HG02840 (cell line): ENCODE measurements at regions not wholly inside any gene's neighbourhood (a gene's known extent, or its start where the extent isn't known, plus 50 kb on each side); places are given as distances from the start of the nearest gene placed in this dataset.

Experiments
- ATAC-seq: cut with Tn5 transposase; IDR thresholded peaks from one replicate; pipeline ENCODE4 v1.9.1; 2021; ENCODE audit warnings: mild to moderate bottlenecking, moderate library complexity, moderate number of reproducible peaks; ENCODE audit not compliant: unreplicated experiment, low FRiP score

DNA sequence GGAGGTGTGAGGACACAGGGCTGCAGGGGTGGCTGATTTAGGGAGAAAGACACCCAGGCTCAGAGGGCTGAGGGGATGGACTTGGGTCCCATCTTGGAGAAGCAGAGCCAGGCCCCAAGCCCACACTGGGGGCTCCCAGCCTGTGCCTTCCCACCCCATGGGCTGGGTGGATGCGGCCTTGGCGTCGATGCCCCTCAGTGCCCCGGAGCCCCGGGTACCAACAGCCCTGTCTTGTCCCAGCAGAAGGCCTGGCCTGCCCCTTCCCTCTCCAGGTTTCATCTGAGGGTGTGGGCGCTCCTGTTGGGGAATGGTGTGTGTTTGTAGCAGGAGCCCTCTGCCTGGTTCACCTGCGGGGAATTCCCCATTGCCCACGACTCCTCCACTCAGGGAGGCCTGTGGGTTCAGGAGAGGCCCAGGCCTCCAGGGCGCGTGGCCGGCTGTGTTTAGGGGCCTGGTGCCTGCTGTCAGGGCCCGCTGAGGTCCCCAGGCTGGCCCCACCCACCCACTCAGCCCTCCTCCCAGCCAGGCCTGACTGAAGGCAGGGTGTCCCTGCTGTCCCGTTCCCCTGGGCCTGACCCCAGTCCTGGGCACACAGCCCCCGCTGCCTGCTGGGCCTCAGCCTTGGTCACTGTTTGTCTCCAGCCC, 51.1 kb upstream of the BEGAIN start:
- no peak for ATAC-seq

DNA sequence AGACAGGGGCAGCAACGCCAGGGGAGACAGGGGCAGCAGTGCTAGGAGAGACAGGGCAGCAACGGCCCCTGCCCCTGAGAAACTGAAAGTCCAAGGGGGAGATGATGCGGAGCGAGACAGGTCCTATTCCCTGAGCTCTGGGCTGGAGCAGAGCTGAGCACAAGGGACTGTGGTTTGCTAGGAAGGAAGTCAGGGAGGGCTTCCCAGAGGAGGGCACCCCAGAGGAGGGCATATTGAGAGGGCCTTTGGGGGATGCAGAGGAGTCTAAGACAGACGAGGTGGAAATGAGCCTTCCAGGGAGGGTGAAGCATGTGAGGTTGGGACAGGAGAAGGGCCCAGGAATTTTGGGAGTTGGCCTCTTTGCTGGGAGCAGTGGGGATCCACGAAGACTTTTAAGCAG, 52.1 kb upstream of the BEGAIN start:
- no peak for ATAC-seq

DNA sequence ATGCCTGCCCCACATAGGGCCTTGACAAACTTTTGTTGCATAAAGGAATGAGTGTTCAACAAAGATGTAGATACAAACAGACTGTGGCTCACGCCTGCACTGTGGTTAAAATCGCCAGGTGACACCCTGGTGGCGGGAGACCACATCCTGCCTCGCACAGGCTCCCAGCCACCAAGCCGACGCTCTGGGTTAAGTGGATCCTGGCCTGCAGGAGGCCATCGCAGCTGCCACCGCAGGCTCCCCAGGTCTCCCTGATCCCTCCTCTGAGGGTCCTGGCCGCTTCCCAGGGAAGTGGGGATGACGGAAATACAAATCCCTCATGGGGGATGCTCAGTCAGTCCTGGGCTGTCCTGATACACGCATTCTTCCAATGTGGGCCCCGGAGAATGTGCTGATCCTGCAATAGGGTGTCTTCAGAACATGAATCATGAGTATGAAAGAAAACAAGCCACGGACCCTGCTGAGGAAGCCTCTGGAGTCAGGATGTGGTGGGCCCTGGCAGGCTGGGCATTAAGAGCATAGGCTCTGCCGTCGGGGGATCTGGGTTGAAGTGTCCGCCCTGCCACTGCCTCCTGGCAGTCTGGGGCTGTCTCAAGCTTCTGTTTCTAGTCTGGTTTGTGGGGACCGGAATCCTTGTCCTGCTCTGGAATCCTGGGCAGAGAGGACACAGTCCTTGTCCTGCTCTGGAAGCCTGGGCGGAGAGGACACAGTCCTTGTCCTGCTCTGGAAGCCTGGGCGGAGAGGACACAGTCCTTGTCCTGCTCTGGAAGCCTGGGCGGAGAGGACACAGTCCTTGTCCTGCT, 53.5 kb upstream of the BEGAIN start:
- peak; percentile 81 for ATAC-seq

DNA sequence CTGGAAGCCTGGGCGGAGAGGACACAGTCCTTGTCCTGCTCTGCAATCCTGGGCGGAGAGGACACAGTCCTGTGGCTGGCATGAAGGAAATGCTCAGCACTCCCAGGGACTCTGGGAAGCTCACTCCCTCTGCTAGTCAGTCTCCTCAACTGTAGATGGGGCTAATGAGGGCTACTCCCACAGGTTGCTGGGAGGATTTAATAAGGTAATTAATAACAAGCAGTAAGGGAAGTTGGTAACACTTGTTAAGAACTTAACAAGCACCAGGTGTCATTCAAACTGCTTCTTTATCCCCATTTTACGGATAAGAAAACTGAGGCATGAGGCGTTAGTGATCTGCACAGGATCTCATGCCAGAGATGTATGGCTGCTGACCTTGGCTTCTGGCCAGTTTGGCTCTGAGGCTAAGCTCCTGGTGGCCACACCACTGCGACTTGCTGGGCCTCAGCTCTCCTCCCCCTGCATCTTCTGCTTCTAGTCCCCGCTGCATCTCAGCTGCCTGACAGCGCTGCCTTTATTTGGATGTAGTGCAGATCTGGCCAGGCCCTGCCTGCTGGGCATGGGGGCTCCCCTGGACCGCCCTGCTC, 54.1 kb upstream of the BEGAIN start:
- no peak for ATAC-seq

DNA sequence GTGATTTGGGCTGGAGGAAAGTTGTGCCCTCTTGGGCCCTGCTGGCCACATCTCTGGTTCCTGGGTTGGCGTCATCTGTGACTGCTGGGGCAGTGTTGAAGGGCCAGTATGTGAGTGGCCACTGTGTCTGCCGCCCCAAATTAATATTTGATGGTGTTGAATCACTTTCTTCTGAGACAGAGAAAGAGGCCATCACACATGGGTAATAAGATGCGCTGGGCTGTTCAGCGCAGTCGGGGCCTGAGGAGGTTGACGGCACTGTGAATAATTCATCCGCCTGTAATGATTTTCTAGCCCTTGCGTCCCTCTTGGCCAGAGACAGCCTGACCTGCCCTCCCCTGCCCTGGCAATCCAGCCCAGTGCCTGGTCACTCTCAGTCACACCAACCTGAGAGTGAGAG, 56.2 kb upstream of the BEGAIN start:
- no peak for ATAC-seq

DNA sequence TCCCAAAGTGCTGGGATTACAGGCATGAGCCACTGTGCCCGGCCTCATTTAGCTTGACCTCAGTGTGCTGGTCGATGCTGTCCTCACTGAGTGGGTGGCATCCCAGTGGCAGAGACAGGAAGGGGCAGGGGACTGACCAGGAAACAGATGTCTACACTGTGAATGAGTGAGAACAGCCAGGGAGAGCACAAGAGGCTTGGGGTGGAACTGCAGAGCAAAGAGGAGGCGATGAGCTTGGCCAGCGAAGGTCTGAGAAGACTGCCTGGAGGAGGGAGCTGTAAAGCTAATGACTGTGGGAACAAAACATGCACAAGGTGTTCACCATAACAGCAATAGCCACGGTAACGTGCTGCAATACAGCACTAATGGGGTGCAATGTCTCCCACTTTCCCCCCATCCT, 57.2 kb upstream of the BEGAIN start:
- no peak for ATAC-seq

DNA sequence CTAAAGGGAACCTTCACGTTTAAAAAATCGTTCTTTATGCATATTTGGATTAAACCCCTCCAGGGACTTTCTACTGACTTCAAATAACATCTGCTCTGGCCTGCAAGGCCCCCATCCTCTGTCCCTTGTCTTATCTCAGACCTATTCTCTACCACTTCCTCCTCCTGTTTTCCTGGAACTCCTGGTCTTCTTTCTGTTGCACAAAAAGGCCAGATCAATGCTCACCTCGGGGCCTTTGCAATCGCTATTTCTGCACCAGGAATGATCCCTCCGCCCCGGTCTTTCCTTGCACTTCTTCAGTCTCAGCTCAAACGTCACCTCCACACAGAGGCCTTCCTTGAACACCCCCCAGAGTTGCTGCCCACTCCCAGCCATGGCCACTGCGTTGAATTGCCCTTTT, 57.6 kb upstream of the BEGAIN start:
- ATAC-seq = no peak

DNA sequence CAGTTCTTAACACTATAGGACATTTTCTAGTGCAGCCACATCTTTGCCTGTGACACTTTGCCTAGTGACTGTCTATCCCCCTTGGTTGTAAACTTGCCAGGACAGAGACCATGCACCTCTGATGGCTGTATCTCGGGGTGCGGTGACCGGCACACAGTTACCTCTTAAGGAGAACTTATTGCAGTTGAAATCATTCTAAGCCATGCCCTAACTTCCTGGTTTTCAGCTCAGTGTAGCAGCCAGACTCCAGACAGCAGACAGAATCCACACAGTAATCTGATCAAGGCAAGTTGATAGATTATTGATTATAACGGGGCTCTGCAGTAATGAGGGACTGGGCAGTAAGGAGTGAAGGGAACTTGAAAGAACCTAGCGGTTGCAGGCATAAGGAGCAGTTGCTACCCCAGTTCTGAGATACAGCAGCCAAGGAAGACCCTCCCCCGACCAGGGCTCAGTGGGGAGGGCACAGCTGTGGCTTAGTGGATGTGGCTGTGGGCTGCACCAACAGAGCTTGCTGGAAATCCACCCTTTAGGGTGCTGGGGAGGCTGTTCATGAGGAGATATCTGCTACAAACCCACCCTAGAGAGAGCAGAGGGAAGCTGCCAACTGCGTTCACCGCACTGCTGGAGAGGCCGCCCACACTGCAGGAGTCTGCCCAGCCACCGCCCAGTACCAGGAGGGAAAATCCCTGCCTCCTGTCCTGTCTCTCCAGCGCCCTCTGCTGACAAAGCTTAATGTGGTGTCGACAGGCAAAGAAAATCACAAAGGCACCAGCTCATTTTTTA, 58.2 kb upstream of the BEGAIN start:
- no peak for ATAC-seq

DNA sequence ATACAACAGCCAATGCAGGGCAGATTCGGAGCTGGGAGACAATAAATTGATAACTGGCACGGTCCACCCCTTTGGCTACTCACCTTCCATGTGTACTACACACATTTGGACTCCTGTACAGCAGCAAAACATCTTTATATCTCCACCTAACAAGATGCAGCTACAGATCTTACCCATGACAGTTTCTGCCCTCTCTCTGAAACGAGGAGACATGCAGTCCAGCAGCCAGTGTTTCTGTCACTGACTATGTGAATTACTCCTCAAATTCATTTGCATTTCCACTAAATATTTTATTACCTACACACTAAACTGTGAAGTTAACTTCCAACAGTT, 58.7 kb upstream of the BEGAIN start:
- ATAC-seq = no peak

DNA sequence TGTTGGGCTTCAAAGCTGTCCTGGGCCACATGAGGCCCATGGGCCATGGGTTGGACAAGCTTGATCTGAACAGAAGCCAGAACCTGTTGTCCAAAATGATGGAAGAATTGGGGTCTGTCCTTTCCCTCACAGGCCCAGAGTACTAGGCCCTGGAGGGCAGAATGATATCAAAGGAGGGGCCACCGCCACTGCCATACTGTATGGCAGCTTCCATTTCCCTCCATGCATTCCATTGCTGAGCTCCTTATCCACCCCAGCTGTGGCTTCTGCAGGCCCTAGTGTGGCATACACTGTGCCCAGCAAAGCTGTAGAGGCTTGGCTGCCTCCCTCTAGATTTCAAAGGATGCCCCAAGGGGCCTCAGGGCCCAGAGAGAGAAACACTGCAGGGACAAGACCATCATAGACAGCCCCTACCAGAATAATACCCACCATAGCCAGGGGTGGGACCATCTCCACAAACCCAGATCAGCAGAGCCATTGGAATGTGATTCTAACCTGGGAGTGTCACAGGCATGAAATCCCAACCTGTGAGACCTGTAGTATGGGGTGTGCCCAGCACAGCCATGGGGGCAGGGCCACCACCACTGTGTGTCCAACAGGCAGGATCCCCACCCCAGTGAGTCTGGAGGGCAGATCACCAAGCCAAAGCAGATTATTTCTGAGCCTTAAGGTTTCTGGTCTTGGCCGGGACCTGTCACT, 61.4 kb upstream of the BEGAIN start:
- no peak for ATAC-seq

DNA sequence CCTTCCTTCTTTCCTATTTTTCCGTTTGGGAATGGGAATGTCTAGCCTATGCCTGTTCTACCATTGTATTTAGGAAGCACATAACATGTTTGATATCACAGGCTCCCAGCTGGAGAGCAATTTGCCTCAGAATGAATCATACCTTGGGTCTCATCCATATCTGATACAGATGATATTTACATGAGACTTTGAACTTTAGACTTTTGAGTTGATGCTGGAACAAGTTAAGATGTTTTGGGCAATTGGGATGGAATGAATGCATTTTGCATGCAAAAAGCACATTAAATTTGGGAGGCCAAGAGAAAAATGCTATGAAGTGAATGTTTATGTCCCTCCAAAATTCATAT, 61.9 kb upstream of the BEGAIN start:
- no peak for ATAC-seq

DNA sequence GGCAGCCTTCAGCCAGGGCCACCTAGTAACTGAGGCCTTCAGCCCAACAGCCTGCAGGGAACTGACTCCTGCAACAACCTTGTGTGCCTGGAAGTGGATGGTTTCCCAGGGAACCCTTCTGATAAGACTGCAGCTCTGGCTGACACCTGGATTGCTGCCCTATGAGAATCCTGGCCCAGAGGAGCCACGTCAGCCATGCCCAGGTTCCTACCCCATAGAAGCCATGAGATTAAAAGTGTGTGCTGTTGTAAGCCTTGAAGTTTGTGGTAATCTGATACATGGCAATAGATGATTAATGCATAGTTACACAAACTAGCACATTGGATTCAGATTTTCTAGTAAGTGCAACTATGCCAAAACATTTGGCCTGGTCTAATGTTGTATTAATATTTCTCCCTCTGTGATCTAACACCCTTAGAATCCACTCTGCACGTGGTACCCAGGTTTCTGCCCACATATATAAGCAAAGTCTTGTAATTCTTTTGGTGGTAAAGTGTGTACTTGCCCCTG, 64.8 kb upstream of the BEGAIN start:
- no peak for ATAC-seq

DNA sequence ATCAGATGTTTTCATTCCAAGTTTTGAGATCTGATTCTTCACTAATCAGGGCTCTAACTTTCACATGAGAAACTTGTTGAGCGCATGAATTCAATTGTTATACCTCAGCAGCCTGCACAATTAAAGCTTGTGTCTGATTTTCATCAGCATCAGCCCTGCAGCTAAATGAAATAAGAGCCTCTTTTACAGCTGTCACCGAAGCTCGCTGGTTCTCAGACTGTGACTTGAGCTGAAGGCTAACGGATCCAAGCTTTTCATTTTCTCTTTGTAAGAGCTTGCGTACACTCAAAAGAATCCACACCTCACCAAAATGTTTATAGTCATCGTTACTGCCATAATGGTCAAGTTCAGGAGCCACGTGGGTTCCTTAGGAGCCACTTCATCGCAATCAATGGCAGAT, 65.5 kb upstream of the BEGAIN start:
- ATAC-seq = no peak

DNA sequence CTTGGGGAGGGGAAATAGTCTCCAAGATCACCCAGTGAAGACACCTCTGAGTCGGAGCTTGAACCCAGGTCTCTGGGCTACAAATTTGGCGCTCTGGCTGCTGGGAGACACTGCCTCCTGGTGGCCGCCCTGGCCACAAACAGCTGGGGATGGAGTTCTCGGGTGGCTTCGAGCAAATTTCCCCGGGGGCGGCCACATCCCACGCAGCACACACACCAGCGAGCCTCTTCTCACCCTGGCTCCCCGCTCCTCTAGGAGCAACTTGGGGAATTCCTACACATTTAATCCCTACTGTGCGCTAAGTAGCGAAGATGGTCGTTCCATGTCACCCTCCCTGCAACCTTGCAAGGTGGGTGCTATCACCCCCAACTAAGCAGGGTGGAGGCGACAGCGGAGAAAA, 66.2 kb upstream of the BEGAIN start:
- no peak for ATAC-seq

DNA sequence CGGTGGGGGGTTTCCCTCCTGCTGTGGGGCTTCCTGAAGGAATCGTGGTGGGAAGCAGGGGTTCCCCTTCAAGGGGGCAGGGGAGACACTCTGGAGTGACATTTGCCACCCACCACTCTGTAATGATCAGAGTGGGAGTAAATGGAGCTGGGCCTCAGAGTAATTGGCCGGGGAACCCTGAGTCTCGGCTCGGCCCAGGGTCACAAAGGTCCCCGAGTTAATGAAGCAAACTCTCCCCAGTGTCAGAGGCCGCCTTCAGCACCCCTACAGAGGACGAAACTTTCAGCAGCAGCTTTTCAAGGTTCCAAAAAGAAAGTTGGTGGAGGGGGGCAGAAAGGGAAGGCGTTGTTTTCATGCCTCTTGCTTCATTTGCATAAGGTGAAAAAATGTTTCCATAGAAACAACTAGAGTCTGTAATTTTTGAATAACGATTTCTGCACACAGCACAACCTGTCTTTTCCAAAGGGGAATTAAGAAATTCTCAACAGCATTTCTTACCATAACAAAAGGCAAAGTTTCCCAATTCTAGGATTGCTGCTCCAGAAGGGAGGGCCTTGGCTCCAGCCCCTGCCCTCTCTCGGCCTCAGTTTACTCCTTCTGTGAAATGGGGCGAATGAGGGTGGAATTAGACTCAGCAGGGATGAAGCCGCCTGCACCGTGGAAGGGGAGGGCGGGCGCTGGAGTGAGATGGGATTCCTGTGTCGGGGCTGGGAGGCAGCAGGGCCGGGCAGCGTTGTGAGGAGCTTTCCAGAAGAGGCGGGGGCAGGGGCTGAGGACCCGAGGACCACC, 67.0 kb upstream of the BEGAIN start:
- ATAC-seq = no peak

DNA sequence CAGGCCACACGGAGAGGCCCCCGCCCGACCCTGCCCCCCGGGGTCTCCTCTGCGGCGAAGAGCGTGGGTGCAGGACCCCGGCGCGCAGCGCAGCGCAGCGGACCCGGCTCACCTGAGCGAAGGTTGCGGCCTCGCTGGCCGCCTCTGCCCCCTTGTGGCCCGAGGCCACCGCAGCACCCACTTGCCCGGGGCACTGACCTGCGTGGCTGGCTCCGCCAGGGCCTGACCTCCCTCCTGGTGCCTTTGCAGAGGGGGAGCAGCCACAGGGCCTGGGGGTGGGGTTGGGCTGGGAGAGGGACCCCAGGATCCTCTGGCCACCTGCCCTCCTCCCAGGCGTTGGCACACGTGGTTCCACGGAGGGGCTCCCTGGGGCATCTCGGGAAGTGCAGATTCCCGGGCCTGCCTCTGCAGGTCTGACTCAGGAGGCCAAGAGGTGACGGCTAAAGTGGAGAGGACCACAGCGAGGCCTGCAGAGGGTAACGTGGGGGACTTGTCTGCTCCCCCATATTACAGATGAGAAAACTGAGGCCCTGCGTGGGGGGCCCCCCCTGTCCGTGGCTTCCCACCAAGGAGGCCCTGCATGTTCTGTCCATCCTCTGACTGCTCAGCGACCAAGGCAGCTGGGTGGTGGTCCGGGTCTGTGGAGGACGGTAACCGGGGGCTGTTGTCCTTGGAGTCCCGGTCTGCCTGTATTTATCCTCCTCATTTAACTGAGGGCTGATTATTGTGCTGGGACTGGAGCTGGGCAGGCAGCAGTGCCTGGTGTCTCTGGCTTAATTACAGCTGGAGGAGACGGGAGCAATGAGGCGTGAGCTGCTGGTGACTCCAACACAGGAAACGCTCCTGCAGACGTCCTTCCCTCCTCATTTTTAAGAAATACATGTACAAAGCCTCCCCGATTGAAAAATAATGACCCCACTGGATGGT, 67.9 kb upstream of the BEGAIN start:
- no peak for ATAC-seq

DNA sequence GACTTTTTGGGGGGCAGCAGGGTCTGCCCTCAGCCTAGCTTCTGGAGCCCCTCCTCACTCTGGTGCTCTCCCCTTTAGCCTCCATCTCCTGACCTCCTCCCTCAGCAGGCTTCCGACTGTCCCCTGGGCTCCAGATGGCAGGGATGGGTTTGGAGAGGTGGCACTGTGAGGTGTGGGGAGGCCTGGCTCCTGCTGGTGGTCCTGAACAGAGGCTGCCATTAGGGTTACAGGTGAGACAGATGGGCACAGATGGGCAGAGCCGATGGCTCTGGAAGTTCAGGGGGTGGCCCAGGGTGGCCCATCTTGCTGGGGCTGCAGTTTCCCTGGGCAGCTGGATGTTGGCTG, 68.5 kb upstream of the BEGAIN start:
- no peak for ATAC-seq

DNA sequence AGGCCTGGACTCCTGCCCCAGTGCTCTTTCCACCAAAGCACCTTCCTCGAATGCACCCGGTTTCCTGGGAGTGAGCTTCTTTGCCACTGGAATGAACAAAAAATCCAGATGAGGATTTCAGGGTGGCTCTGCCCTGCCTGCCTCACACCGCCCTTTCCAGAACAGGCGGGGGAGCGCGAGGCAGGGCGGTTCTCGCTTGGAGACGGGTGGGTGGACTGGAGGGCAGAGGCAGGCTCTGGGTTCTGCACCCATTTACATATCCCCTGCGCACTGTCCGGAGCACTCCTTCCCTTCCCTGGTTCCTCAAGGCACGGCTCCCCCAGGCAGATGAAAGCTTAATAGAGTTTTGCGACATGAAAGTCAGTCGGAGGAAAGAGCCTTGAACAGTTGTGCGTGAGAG, 69.7 kb upstream of the DLK1 start:
- ATAC-seq = no peak

DNA sequence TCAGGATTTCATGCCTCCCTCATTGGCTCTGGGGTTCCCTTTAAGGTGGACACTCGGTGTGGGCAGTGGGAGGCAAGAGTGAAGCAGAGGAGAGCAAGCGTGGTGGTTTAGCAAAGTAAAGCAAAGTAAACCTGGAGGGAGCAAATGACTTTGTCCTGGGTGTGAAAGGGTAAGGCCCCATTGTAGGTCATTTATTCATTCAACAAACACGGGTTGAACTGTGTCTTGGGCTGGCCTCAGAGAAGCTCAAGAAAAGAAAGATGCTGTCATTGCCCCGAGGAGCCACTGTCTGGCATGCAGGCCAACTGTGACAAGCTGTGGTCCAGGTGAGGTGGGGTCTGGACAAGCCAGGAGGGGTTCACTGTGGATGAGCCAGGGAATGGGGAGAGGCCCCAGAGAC, 68.9 kb upstream of the DLK1 start:
- ATAC-seq = no peak
